Cardiac septum (tissue), 1 donor: ENCODE measurements at regions not wholly inside any gene's neighbourhood (a gene's known extent, or its start where the extent isn't known, plus 50 kb on each side); places are given as distances from the start of the nearest gene placed in this dataset.
A peak's percentile ranks its signal among the peaks of the same experiment; 100 is the strongest.

Experiments used
- DNase-seq: peaks from one replicate; pipeline ENCODE4 v3.0.0-alpha.2; 2020; ENCODE audit warnings: low spot score
- intact Hi-C: fragments of 100-400 bp; cut with DNase I; formaldehyde crosslinking; loops from one replicate; pipeline ENCODE4 v1.14.0; 2022
- donor health status: DM: no; HTN: no; CAD: no.

GRCh38 chr22:48185071-48186055 is 1422.9 kb downstream of the TBC1D22A start:
- DNase-seq = no peak
- intact Hi-C loops = no loop called here

- no peak for DNase-seq
- intact Hi-C loops = no loop called here
Measured at GRCh38 chr22:48182846-48183805, 1420.7 kb downstream of the TBC1D22A start.

- DNase-seq = no peak
Measured at GRCh38 chr22:48182031-48182430, 1419.6 kb downstream of the TBC1D22A start.

DNA sequence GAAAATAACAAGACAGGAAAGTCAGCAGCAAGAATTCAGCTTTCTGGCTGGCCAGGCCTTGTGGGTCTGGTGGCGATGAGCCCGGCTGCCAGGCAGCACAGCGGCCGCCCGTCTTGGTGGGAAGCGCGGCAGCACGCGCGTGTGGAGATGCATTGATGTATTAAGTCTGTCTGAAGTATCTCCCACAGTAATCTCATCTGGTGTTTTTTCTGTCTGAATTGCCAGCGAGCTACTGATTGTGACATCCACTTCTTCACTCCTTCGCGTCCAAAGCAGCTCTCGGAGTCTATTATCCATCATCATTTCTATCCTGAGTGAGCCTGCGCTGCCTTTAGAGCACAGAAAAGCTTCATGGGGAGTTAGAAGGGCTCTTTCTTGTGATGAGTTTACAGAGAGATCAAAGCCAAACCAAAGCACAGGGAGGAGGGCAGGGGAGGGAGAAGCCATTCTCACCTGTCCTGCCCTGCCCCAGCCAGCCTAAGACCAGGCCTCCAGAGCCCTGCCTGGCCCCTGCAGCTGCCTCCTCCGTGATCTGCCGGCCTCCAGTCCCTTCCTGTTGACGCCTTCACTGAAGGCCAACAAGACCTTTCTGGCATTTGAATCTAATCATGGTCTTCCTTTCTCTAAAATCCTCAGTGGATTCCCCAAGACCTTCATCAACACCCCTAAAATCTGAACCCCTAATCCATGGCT is 1419.0 kb downstream of the TBC1D22A start:
- no peak for DNase-seq
- intact Hi-C loops = no loop called here

More at GRCh38 chr22:48182031-48182430, 1419.6 kb downstream of the TBC1D22A start:
- intact Hi-C loops = no loop called here

- intact Hi-C loops = no loop called here
- DNase-seq = no peak
Measured at GRCh38 chr22:48180631-48181030, 1418.2 kb downstream of the TBC1D22A start.

DNA sequence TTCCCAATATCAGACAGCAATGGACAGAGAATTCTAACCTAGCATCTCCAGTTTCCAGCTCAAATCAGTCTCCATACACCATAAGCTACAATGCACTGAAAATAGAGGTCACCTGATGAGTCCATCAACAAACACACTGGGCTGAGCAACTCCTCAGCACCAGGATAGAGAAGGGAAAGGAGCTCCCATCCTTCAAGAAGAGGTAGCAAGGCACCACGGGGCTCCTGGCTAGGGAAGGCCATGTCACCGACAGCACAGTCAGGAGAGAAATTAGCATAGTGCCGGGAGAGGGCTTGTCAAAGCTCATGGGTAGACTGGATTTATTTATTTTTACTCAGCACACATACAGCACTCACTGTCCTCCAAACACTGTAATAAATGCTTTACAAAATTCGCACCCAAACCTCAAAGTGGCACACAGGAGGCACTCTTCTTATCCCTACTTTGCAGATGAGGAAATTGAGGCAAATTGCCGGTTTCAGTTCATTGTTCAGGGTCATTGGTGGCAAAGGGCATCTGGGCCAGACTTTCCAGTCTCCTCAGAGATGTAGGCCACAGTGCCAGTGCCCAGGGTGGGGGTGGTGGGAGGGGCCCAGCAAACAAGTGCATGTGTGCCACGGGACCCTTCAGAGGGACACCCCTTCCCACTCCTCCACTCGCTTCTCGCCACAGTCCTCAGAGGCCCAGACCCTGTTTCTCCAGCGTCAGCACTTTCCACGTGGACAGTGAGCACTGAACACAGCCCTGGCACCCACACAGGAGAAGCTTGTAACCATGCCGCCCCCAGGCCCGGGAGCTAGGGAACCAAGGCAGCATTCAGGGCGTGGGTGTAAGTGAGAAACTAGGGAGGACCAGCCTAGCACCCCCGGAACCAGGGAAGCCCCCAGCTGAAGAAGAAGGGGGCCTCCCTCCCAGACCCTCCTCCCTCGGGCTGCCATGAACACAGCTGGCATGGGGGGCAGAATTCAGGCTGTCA is 1417.4 kb downstream of the TBC1D22A start:
- intact Hi-C loops = no loop called here
- no peak for DNase-seq

GRCh38 chr22:48178536-48178935 is 1416.1 kb downstream of the TBC1D22A start:
- DNase-seq = no peak
- intact Hi-C loops = no loop called here

- intact Hi-C loops = no loop called here
- no peak for DNase-seq
Measured at GRCh38 chr22:48177631-48178030, 1415.2 kb downstream of the TBC1D22A start.

DNA sequence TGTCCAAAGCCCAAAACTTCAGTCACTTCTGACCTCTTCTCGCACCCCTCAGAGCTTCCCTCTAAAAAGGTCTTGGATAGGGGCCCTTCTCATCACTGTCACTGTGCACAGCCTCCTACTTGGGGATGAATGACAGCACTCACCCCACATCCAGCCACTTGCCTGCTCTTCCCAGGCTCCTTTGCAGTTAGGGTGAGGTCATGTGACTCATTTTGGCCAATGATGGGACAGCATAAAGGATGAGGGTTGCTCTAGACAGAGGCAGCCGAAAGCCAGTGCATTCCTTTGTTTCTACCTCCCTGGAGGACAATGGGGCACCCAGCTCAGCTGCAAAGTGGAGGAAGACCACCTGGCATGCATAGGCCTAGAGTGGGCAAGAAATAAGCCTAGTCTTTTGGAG is 1413.3 kb downstream of the TBC1D22A start:
- peak; percentile 9 for DNase-seq
- intact Hi-C loops = no loop called here

- DNase-seq = no peak
- intact Hi-C loops = no loop called here
Measured at GRCh38 chr22:48173773-48174160, 1411.3 kb downstream of the TBC1D22A start.

DNA sequence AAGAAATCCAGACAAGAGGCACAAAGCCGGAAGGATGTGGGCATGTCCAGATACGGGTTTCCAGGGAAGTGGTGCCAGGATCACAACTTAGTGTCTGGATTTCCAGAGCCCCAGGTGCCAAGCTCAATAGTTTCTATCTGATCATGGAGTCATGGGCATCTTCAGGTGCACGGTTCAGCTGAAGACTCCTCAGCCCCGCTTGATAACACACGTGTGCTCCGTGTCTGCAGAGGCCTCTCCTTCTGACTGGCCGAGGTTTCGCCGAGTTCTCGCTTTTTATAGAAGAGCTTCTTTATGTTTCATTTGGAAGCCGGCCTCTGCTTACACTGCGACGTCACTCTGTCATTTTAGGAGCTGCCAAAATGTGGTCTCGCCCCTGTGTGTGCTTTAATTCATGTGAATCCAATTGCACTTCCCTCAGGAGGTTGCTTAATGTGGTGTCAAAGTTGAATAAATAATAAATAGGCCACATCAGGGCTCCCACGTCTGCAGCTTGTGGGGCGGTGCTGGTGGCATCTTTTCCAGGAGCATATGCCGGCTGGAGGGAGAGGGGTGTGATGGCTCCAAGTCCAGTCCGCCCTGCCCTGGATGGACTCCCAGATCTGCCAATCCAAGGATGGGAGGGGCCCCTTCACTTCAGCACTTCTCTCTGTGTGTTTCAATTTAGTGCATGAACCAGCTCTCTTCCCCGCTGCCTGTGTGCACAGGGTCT is 1410.8 kb downstream of the TBC1D22A start:
- no peak for DNase-seq
- intact Hi-C loops = no loop called here

DNA sequence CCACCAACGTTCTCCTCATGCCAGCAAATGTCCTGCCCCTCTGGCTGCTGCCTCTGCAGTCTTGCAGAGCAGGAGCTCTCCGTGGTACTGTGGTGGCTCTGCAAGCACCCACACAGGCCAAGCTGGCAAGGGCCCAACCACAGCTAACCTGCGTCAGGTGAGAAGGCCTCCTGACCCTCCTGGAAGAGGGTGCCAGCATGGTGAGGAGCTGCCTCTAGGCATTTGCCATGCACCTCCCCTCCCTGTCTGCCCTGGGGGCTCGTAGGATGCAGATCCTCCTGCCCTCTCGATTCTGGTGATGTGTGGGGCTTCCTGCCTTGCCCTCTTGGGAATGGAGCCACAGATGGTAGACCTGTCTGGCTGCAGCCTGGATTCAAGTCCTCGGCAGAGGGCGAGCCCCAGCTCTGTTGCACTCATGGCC is 1408.8 kb downstream of the TBC1D22A start:
- intact Hi-C loops = no loop called here
- no peak for DNase-seq

DNA sequence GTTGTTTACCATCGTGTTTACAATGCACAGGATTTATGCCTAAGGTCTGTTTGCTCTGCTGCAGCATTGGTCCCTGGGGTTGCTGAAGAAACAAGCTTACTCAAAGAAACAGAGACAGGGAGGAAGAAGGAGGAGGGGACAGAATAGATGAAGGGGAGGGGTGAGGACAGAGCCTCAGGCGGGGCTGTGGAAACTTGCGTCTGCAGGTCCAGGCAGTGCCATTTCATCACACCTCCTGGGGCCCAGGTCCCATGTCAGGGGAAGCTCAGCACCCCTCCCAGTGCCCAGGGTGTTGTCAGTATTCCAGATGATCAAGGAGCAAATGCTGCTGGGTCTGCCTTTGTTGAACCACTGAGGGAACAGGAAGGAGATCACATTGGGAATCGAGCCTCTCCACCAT is 1406.8 kb downstream of the TBC1D22A start:
- no peak for DNase-seq
- intact Hi-C loops = no loop called here

- intact Hi-C loops = no loop called here
- DNase-seq = no peak
Measured at GRCh38 chr22:48167238-48167637, 1404.8 kb downstream of the TBC1D22A start.

DNA sequence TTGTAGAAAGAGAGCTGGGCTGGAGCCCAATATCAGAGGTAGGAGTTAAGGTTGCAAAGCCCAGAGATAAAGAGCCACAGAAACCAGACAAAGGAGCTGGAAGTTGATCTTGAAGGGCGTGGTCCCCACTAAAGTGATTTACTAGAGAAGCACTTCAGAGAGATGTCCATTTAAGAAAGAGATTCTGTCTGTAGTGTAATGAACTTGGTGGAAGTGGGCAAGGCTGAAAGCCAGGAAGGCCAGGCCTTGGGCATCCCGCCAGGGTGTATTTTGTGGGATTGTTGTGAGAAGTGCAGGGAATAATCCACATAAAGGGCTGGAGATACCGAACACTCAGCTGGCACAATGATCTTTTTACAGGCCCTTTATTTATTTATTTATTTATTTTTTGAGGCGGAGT is 1398.8 kb downstream of the TBC1D22A start:
- intact Hi-C loops = no loop called here

DNA sequence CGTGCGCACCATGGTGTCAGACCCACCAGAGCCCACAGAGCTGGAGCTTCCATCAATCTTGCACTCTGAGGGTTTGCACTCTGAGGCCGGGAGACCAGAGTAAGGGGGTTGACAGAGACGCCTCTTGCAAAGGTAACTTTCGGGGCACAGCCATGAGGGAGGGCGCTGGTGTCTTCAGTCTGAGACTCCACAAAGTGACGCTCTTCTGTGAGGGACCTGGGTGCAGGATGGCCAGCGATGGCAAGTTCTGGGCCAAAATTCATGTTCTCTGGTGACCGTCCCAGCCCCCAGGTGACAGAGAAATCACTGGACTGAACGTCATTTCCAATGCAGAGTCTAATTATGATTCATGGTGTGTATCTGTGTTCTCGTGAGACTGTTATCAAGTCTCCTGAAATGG is 1395.2 kb downstream of the TBC1D22A start:
- intact Hi-C loops = no loop called here
- no peak for DNase-seq

More for the DNA sequence above, 1398.8 kb downstream of the TBC1D22A start:
- no peak for DNase-seq

DNA sequence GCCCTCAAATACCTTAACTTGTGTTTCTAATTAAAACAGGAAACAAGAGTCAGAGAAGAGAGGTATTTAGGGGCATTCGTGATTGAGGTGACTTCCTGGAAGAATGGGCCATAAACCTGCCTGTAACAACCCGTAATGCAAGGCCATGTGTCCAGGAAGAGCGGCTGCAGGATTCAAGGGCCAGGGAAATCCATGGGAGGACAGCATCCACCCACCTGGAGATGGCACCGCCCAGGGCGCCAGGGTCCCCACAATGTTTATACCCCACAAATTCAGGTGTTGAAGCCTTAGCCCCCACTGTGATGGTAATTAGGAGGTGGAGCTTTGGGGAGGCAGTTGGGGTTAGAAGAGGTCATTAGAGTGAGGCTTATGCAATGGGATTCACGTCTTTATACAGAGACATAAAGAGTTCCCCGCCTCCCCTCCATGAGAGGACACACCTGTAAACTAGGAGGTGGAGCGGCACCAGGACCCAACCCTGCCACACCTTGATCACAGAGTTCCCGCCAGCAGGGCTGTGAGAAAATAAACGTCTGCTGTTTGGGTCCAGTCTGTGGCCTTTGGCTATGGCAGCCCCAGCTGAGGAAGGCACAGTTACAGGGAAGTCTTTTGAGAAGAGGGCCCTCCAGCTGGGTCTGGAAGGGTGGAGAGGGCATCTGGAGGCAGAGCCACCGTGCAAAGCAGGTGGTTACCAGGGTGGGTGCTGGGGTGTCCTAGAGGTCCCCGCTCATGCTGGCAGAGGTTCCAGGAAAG is 1394.3 kb downstream of the TBC1D22A start:
- peak; percentile 33 for DNase-seq
- intact Hi-C loops = no loop called here
